ENCODE measurements at regions not wholly inside any gene's neighbourhood (a gene's known extent, or its start where the extent isn't known, plus 50 kb on each side); places are given as distances from the start of the nearest gene placed in this dataset.

DNA sequence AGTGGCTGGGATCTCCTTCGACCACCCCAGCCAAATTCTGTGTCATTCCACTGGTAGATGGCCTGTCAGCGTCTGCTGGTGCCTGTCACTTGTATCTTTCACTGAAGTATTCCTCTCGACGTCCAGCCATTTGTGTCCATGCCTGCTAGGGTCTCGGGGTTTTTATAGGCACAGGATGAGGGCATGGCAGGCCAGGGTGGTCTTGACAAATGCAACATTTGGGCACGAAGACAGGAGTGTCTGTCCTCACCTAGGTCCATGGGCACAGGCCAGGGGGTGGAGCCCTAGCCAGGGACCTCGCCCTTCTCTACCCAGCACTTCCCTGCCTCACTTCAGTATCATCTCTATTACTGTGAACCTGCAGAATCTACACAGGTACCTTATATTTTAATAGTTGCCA, 2223.9 kb upstream of the ACO1 start:
- no peak overlapping the region for H3K14ac ChIP-seq (ENCODE audit: insufficient read depth, low read length)
- Mint-ChIP-seq H3K4me1 (peaks cover 3 to 4% of the 10 kb centered on the region in 2 experiments; a peak in 2 of 4 replicates), H3K36me3 (ENCODE audit: insufficient read depth in 1 of 3, low read depth in 3 of 3) (no peaks in the 10 kb centered on the region), H3K27me3 (ENCODE audit: low read depth) (no peaks in the 10 kb centered on the region), H3K9me3 (no peaks in the 10 kb centered on the region), H3K4me3 (no peak overlapping the region), H3K27ac (no peak overlapping the region)
- H3K56ac ChIP-seq (ENCODE audit: insufficient read length, low read depth, low read length): no peak overlapping the region
- no peak overlapping the region for H3K27ac ChIP-seq (ENCODE audit: insufficient read length, low read depth, low read length)
- H2BK5ac ChIP-seq (ENCODE audit: insufficient read length, low read length): no peak overlapping the region
- no peaks in the 10 kb centered on the region for H3K79me1 ChIP-seq (ENCODE audit: insufficient read depth, low read depth, low read length, poor library complexity, severe bottlenecking)
- no peak overlapping the region for H2BK20ac ChIP-seq (ENCODE audit: low read depth, low read length, poor library complexity, severe bottlenecking)
- H3K4me1 ChIP-seq (ENCODE audit: insufficient read depth, low read length): no peaks in the 10 kb centered on the region
- H2BK15ac ChIP-seq (ENCODE audit: low read depth, low read length): no peak overlapping the region
- no peak overlapping the region for H3T11ph ChIP-seq (ENCODE audit: low read length)
- no peak overlapping the region for H2BK120ac ChIP-seq (ENCODE audit: low read depth, low read length, poor library complexity, severe bottlenecking)
- DNase-seq: no peak
- H2AFZ ChIP-seq (ENCODE audit: low read length): no peak overlapping the region
- peak overlapping the region; percentile 43 for H4K8ac ChIP-seq (replicated peaks; ENCODE audit: insufficient read length, low read depth, low read length)
- no peaks in the 10 kb centered on the region for H3K27me3 ChIP-seq (ENCODE audit: insufficient read depth, low read length)
- no peak overlapping the region for H4K91ac ChIP-seq (ENCODE audit: insufficient read length, low read depth, low read length)
- H3K9me3 ChIP-seq (ENCODE audit: control insufficient read depth, low read depth, low read length): no peaks in the 10 kb centered on the region
- no peak overlapping the region for H3K4ac ChIP-seq (ENCODE audit: low read depth, low read length)
- H3K4me2 ChIP-seq (ENCODE audit: insufficient read depth, insufficient read length, low read length): no peak overlapping the region
- H2AK5ac ChIP-seq (ENCODE audit: insufficient read length, low read length): no peak overlapping the region
- H3K18ac ChIP-seq (ENCODE audit: insufficient read length, low read depth, low read length): no peak overlapping the region
- H4K5ac ChIP-seq (ENCODE audit: insufficient read length, low read depth, low read length): no peak overlapping the region
- TF ChIP-seq CTCF (conservative IDR thresholded peaks at IDR 0.05): no peak
- no peaks in the 10 kb centered on the region for H3K79me2 ChIP-seq (ENCODE audit: insufficient read depth, low read length)
- H3K9ac ChIP-seq (ENCODE audit: extremely low read depth, insufficient read length, low read length): no peak overlapping the region
- no CpG with 5 or more reads among the region's 7 CpGs for WGBS (ENCODE audit: extremely low coverage, insufficient read length, low lambda C conversion rate)
- H3K23me2 ChIP-seq (ENCODE audit: insufficient read length, low read depth, low read length, poor library complexity, severe bottlenecking): no peaks in the 10 kb centered on the region
- no peak overlapping the region for H2BK12ac ChIP-seq (ENCODE audit: insufficient read length, low read depth, low read length)
- no peak overlapping the region for H3K23ac ChIP-seq (ENCODE audit: insufficient read length, low read depth, low read length)
- no peaks in the 10 kb centered on the region for H4K20me1 ChIP-seq (ENCODE audit: control insufficient read depth, insufficient read depth, insufficient read length)

Measured in H9 (cell line).